ENCODE measurements at regions not wholly inside any gene's neighbourhood (a gene's known extent, or its start where the extent isn't known, plus 50 kb on each side); places are given as distances from the start of the nearest gene placed in this dataset.

GRCh38 chr10:128777342-128777741, 651.1 kb upstream of the MKI67 start:
- DNase-seq: no peak

DNA sequence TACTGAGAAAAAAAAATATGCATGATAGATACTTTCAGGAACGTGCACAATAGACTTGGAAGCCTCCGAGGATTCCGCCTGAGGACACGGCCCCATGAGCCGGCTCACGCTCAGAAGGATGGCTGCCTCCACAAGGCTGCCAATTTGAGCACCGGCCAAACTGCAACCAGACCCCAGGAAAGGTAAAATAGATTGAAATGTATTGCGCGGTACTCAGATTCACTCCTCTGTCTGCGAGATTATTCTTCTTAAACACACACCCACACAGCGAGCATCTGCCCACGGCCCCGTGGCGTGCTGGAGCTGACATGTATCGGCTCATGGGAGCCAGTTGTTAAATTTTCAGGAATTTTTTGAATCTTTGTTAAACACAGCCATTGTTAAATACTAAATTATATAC, 653.2 kb upstream of the MKI67 start:
- no peak for DNase-seq

- DNase-seq: no peak
Measured at GRCh38 chr10:128780156-128780761, 654.0 kb upstream of the MKI67 start.

GRCh38 chr10:128781637-128782036, 655.4 kb upstream of the MKI67 start:
- DNase-seq: no peak

- DNase-seq: no peak
Measured at GRCh38 chr10:128784444-128784843, 658.2 kb upstream of the MKI67 start.

DNA sequence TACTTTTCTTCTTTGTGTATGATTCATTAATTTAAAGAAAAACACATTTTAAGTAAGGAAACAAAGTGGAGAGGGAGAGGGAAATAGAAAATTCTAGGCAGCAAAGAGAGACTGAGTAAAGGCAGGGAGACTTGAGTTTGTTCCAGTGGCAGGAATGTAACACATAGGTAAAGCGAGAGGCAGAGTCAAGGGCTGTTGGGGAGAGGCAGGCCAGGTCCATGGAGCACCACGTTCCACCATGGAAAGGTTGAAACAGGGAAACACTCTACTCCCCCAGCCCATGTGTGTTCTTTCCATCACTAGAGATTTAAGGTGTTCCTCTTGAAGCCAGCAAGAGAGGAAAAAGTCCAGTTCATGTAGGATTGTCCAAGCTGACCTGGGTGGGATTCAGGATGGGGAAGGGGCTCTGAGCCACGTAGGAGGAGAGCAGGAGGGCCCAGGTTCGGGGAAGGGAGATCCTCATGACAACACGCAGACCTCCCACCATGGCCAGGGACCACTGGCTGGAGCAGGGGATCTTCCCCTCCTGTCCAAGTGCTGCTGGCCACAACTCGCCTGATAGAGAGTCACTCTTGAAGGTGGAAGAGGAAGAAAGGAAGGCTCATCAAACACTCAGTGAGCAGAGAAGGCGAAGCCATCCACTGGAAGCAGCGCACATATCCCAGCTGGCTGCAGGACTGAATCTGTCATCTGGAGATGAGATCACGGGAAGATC, 666.4 kb upstream of the MKI67 start:
- DNase-seq: no peak

GRCh38 chr10:128793726-128794655, 667.8 kb upstream of the MKI67 start:
- DNase-seq: no peak

- no peak for DNase-seq
Measured at GRCh38 chr10:128796396-128796912, 670.2 kb upstream of the MKI67 start.

GRCh38 chr10:128802062-128802461, 665.0 kb upstream of the MGMT start:
- no peak for DNase-seq

- DNase-seq: no peak
Measured at GRCh38 chr10:128803790-128804189, 663.3 kb upstream of the MGMT start.

DNA sequence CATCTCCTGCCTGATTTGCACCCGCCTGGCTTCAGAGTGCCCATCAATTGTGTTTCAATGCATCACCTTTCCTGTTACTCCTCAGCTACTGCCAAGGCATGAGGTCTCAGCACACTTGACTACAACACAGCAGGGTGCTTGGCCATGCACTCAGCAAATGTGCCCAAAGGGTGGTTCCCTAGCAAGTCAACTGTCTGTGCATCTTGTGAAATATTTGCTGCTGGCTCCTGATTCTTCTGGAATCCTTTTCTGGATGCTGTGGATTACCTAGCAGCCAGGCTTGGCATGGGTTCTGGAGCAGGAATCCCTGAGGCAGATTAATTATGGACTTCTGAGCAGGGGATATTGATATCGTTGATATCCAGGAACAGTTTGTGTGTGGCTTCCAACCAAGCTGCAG, 662.6 kb upstream of the MGMT start:
- DNase-seq: no peak

GRCh38 chr10:128808921-128809440, 658.1 kb upstream of the MGMT start:
- no peak for DNase-seq

DNA sequence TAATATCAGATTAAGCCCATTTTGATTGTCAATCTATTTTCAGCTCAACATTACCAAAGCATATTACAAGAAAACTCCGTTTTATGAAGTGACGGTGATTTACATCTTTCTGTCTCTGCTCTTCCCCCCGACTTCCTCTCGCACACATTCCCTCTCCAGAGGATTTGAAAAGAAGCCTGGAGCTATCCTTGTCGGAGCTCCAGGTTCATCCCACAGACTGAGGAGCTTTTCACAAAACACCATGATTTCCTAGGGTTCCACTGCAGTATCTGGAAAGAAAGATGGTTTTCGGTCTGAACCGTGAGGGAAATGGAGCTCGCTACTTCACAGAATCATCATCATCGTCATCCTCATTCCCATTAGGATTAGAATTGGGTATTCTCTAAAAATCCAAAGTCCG, 655.5 kb upstream of the MGMT start:
- no peak for DNase-seq

DNA sequence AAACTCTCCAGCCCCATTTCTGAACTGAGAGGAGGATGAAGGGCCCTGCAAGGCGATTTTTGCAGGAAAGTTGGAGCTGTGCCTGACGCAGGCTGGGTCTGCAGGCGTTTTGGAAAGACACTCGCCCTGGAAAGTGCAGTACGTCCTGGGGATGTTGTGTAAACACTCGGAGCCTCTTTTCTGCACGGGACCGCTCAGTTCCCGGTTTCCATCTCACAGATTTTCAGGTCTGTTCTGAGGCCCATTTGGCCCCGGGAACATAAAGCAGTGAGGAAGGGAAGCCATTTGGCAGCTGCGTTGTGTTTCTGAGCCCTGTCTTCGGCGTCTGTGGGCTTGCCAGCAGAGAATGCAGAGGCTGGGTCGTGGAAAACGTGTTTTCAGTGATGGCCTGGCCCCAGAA, 655.0 kb upstream of the MGMT start:
- no peak for DNase-seq

DNA sequence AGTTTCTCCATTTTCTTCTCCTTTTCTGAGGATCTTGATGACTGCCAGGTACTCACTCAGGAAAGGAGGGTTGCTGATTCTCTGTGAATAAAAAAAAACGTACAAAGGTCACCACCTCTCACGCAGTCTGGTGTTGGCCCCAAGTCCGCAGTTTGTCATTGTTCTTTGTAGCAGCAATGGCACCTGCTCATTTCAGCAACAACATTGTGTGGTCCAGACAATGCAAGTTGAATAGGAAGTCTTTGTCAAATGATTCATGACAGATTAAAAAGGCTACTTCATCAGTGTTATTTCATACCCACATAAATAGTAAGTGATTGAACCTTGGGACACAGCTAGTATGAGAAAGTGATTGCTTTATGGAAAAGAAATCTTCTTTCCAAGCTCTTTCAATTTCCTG, 653.5 kb upstream of the MGMT start:
- no peak for DNase-seq

DNA sequence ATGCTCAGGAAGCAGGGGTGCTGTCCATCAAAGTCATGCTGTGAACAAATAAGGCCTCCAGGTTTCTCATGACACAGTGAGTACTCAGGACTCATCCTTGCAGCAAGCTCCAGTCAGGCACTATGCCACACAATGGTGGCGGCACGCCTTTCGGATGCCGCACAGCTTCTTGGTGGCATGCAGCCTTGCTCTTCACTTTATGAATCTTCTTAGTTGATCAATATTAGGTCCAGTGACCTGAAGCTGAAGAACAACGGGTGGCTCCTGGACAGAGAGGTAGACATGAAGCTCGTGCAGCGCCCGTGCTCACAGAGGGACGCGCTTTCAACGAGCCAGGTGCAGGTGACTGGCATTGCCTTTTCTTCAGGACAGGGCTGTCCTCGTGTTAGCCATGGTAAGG, 653.0 kb upstream of the MGMT start:
- DNase-seq: no peak

- DNase-seq: no peak
Measured at GRCh38 chr10:128814782-128815181, 652.3 kb upstream of the MGMT start.

DNA sequence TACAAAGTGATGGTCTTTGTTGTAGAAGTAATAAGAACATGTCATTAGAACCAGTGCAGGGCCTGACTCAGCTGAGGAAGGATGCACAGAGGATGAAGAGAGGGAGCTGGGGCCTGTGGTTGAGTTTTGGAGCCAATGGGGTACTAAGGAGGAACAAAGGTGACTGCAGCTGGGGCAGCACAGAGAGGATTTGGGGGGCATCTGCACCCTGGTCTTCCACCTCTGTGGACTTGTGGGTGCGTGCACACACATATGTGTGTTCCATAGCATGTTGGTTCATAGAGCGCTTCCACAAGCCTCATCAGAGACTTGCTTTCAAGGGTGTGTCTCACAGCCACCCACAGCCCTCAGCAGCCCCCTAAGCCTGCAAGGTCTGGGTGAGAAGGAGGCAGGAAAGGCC, 650.3 kb upstream of the MGMT start:
- DNase-seq: no peak

- no peak for DNase-seq
Measured at GRCh38 chr10:128817636-128818035, 649.4 kb upstream of the MGMT start.

GRCh38 chr10:128820663-128821062, 646.4 kb upstream of the MGMT start:
- no peak for DNase-seq

GRCh38 chr10:128823201-128823600, 643.8 kb upstream of the MGMT start:
- no peak for DNase-seq

GRCh38 chr10:128825626-128826025, 641.4 kb upstream of the MGMT start:
- DNase-seq: no peak

GRCh38 chr10:128833671-128834070, 633.4 kb upstream of the MGMT start:
- no peak for DNase-seq
